Caco-2 (cell line): ENCODE measurements at regions not wholly inside any gene's neighbourhood (a gene's known extent, or its start where the extent isn't known, plus 50 kb on each side); places are given as distances from the start of the nearest gene placed in this dataset.

ENCODE experiments used
- BruUV-seq: library from RNA; stranded (reverse); fragments of 400-500 nt; replicated peaks from 2 replicates; lab custom pipeline; 2021; lab: Mats Ljungman, UMichigan
- CTCF ChIA-PET: fragments of 300-600 bp; sonication (Branson Sonifier 250); formaldehyde crosslinking; loops from one replicate; lab custom pipeline; 2022; ENCODE audit warnings: antibody characterized with exemption; lab: Charles Lee
- POLR2A ChIA-PET: fragments of 300-600 bp; sonication (Branson Sonifier 250); formaldehyde crosslinking; loops from one replicate; lab custom pipeline; 2022; ENCODE audit warnings: antibody characterized with exemption; lab: Charles Lee
- DNase-seq, 2 experiments: peaks; one replicate each; pipeline versions ENCODE4 v3.0.0 to v3.0.0-alpha.2; 2020 to 2022
- H3K27me3 ChIP-seq: replicated peaks from 2 replicates; pipeline ENCODE4 v1.6.0; 2011; ENCODE audit warnings: low read length; ENCODE audit not compliant: control insufficient read depth, insufficient read depth
- H3K36me3 ChIP-seq: 2 replicates; pipeline ENCODE4 v1.5.1; 2011; ENCODE audit warnings: low read length; ENCODE audit not compliant: control insufficient read depth, insufficient read depth
- H3K4me1 ChIP-seq: fragments of 250-450 bp; sonication (Bioruptor Pico); 2 replicates; pipeline ENCODE4 v1.5.1; 2020; ENCODE audit warnings: mild to moderate bottlenecking
- H3K4me3 ChIP-seq: 2 replicates; pipeline ENCODE4 v1.5.1; 2011; ENCODE audit warnings: low read depth, mild to moderate bottlenecking, control low read depth, low read length
- H3K9me3 ChIP-seq: fragments of 250-450 bp; sonication (Bioruptor Pico); 2 replicates; pipeline ENCODE4 v1.5.1; 2020; ENCODE audit warnings: mild to moderate bottlenecking, moderate library complexity
- H3K27ac Mint-ChIP-seq: one replicate; pipeline ENCODE4 v1.8.0; 2022; ENCODE audit warnings: mixed read lengths; ENCODE audit not compliant: unreplicated experiment
- H3K27me3 Mint-ChIP-seq: one replicate; pipeline ENCODE4 v1.8.0; 2022; ENCODE audit warnings: mixed read lengths; ENCODE audit not compliant: insufficient read depth, unreplicated experiment
- H3K36me3 Mint-ChIP-seq: one replicate; pipeline ENCODE4 v1.8.0; 2022; ENCODE audit warnings: mild to moderate bottlenecking, mixed read lengths; ENCODE audit not compliant: insufficient read depth, unreplicated experiment
- H3K4me1 Mint-ChIP-seq: one replicate; pipeline ENCODE4 v1.8.0; 2022; ENCODE audit warnings: low read depth, mixed read lengths; ENCODE audit not compliant: unreplicated experiment
- H3K4me3 Mint-ChIP-seq: one replicate; pipeline ENCODE4 v1.8.0; 2022; ENCODE audit warnings: mild to moderate bottlenecking, moderate library complexity, mixed read lengths; ENCODE audit not compliant: unreplicated experiment
- H3K9me3 Mint-ChIP-seq: one replicate; pipeline ENCODE4 v1.8.0; 2022; ENCODE audit warnings: mixed read lengths; ENCODE audit not compliant: unreplicated experiment
- CTCF ChIP-seq, 2 experiments: fragments of 200-600 bp in 1 of 2; IDR thresholded peaks; 1 replicate in 1 of 2; 2 replicates in 1 of 2; pipeline versions ENCODE4 v1.5.1 to v1.8.0; 2011 to 2022; ENCODE audit warnings: antibody characterized with exemption in 1 of 2, control low read depth in 1 of 2, inconsistent platforms in 1 of 2, low read depth in 1 of 2, low read length in 1 of 2, mild to moderate bottlenecking in 1 of 2, moderate library complexity in 1 of 2; ENCODE audit not compliant: insufficient read depth in 1 of 2, severe bottlenecking in 1 of 2, unreplicated experiment in 1 of 2
- intact Hi-C: fragments of 100-400 bp; cut with micrococcal nuclease; formaldehyde crosslinking; loops from one replicate; pipeline ENCODE4 v1.10.0; 2022; ENCODE audit not compliant: unreplicated experiment

GRCh38 chr15:62228604-62229003, 63.5 kb upstream of the C2CD4B start:
- Mint-ChIP-seq H3K4me3 (no peak overlapping the region), H3K9me3 (no peaks in the 10 kb centered on the region), H3K36me3 (peaks cover 4% of the 10 kb centered on the region), H3K4me1 (no peaks in the 10 kb centered on the region), H3K27ac (no peak overlapping the region), H3K27me3 (no peaks in the 10 kb centered on the region)
- intact Hi-C loops = no loop called here
- DNase-seq = no peak
- Histone ChIP-seq H3K4me3 (no peak overlapping the region), H3K9me3 (no peaks in the 10 kb centered on the region), H3K36me3 (no peaks in the 10 kb centered on the region), H3K27me3 (no peaks in the 10 kb centered on the region), H3K4me1 (no peaks in the 10 kb centered on the region)
- no TSS peak for BruUV-seq
- TF ChIP-seq CTCF (IDR thresholded peaks at IDR 0.05; ENCODE audit: insufficient read depth in 1 of 2, low read depth in 1 of 2, low read length in 1 of 2, severe bottlenecking in 1 of 2, unreplicated experiment in 1 of 2) = no peak
- ChIA-PET CTCF (no interaction called here), POLR2A (no interaction called here)

- ChIA-PET CTCF (no interaction called here), POLR2A (no interaction called here)
- no peak for TF ChIP-seq CTCF (IDR thresholded peaks at IDR 0.05; ENCODE audit: insufficient read depth in 1 of 2, low read depth in 1 of 2, low read length in 1 of 2, severe bottlenecking in 1 of 2, unreplicated experiment in 1 of 2)
- H3K4me1 ChIP-seq = no peaks in the 10 kb centered on the region
- H3K27me3 ChIP-seq = no peaks in the 10 kb centered on the region
- no peaks in the 10 kb centered on the region for H3K36me3 Mint-ChIP-seq
- no peaks in the 10 kb centered on the region for H3K4me1 Mint-ChIP-seq
- no peak overlapping the region for H3K27ac Mint-ChIP-seq
- intact Hi-C loops = no loop called here
- H3K36me3 ChIP-seq = no peaks in the 10 kb centered on the region
- DNase-seq = no peak
- BruUV-seq = no TSS peak
- H3K9me3 Mint-ChIP-seq = no peaks in the 10 kb centered on the region
- H3K27me3 Mint-ChIP-seq = peaks cover 2% of the 10 kb centered on the region
- H3K4me3 ChIP-seq = no peak overlapping the region
- no peaks in the 10 kb centered on the region for H3K9me3 ChIP-seq
- no peak overlapping the region for H3K4me3 Mint-ChIP-seq
Measured at GRCh38 chr15:62231856-62232255, 66.8 kb upstream of the C2CD4B start.

DNA sequence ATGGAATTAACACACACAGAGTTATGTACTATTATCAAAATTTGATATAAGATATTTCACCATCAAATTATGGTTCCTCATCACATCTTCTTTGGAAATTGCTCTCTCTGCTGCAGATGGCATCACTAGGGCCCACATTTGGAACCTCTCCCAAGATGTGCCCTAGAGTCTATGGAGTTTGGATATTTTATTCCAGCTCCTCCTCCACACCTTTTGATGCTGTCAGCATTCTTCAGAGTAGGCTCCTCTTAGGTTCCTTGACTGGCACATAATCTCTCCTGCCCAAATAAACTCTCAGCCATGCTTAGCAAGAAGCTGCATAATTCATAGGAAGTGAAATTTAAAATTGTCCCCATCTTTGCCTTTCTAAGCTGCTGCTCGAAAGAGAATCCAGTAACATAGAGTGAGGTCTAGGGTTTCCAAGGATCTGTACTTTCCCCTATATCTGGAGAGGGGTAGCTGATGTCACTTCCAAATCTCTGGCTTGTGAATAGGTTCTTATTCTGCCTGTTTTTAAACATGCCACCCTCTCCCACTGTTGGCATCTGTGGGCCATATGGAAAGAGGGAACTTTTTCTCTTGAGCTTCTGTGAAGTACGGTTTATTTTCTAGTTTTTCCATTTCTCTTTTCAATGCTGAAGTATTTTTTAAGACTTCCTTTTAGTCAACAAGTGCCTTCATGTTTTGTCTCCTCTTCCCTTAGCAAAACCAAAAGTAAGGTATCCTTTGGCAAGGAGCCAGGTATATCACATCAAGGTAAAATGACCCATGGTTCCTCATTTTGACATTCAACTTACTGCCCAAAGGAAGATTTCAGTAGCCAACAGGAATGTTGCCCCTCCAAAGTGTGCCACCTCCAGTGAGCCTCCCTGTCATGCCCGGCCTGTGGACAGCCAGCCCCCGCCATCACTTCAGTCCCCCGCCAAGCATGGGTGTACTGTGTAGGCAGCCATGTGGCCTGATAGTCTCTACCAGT, 75.3 kb upstream of the C2CD4B start:
- Mint-ChIP-seq H3K27ac (no peak overlapping the region), H3K4me3 (no peak overlapping the region), H3K27me3 (peaks cover 4% of the 10 kb centered on the region), H3K4me1 (no peaks in the 10 kb centered on the region), H3K9me3 (no peaks in the 10 kb centered on the region), H3K36me3 (no peaks in the 10 kb centered on the region)
- ChIA-PET POLR2A (no interaction called here), CTCF (interaction anchor here (0.7 to 1.2 kb wide), 3 partner anchors 9 to 98 kb away, joined by 3 to 4 read pairs (median 3); no protein-coding TSS in a partner anchor)
- TF ChIP-seq CTCF (IDR thresholded peaks at IDR 0.05; ENCODE audit: insufficient read depth in 1 of 2, low read depth in 1 of 2, low read length in 1 of 2, severe bottlenecking in 1 of 2, unreplicated experiment in 1 of 2) = no peak
- no peak overlapping the region for H3K4me3 ChIP-seq
- H3K4me1 ChIP-seq = no peaks in the 10 kb centered on the region
- no peak for DNase-seq
- no TSS peak for BruUV-seq
- H3K9me3 ChIP-seq = no peaks in the 10 kb centered on the region
- H3K36me3 ChIP-seq = no peaks in the 10 kb centered on the region
- no peaks in the 10 kb centered on the region for H3K27me3 ChIP-seq
- intact Hi-C loops = loop anchor here (1.0 kb wide), 1 partner anchor 67 kb away; no protein-coding TSS in a partner anchor
